Activated CD8-positive, alpha-beta memory T cell treated with anti-CD3 and anti-CD28 coated beads for 4 hours (primary cell): ENCODE measurements at regions not wholly inside any gene's neighbourhood (a gene's known extent, or its start where the extent isn't known, plus 50 kb on each side); places are given as distances from the start of the nearest gene placed in this dataset.
"Not testable (repeated sequence)": the region's sequence is repeated elsewhere in the genome, so short reads cannot be mapped to it uniquely, and the experiment has no call there.

ENCODE experiments used
- DNase-seq, 2 donors: peaks; one replicate each; pipeline ENCODE4 v3.0.0-alpha.2; 2020; ENCODE audit warnings: low read depth in 2 of 2

GRCh38 chr9:36521148-36521547 is 51.5 kb upstream of the MELK start:
- no peak for DNase-seq

GRCh38 chr9:36517131-36517530 is 55.6 kb upstream of the MELK start:
- no peak for DNase-seq

- no peak for DNase-seq
These were observed 68.5 kb upstream of the MELK start for GRCh38 chr9:36504156-36504555.

GRCh38 chr9:36503172-36504088 is 69.3 kb upstream of the MELK start:
- DNase-seq, result no peak

GRCh38 chr9:36501727-36502126 is 71.0 kb upstream of the MELK start:
- no peak for DNase-seq

GRCh38 chr9:36500931-36501330 is 71.8 kb upstream of the MELK start:
- DNase-seq, result not testable (repeated sequence)

GRCh38 chr9:36499174-36499890 is 73.4 kb upstream of the MELK start:
- no peak for DNase-seq

GRCh38 chr9:36493564-36493963 is 79.1 kb upstream of the MELK start:
- DNase-seq, result not testable (repeated sequence)

- no peak for DNase-seq
These were observed 79.8 kb upstream of the MELK start for GRCh38 chr9:36492865-36493264.

GRCh38 chr9:36489453-36489852 is 83.2 kb upstream of the MELK start:
- no peak for DNase-seq

- no peak for DNase-seq
These were observed 84.3 kb upstream of the MELK start for GRCh38 chr9:36488389-36488756.

- peak; percentile 76 to 84 for DNase-seq
These were observed 85.0 kb upstream of the MELK start for GRCh38 chr9:36487482-36488388.

GRCh38 chr9:36486933-36487481 is 85.7 kb upstream of the MELK start:
- no peak for DNase-seq

GRCh38 chr9:36486329-36486932 is 86.3 kb upstream of the MELK start:
- DNase-seq, result no peak

GRCh38 chr9:36485647-36486328 is 85.7 kb upstream of the RNF38 start:
- no peak for DNase-seq

- DNase-seq, result no peak
These were observed 84.1 kb upstream of the RNF38 start for GRCh38 chr9:36484124-36484523.

- DNase-seq, result no peak
These were observed 79.0 kb upstream of the RNF38 start for GRCh38 chr9:36479101-36479500.

GRCh38 chr9:36471359-36471758 is 71.3 kb upstream of the RNF38 start:
- DNase-seq, result no peak

GRCh38 chr9:36470643-36471290 is 70.7 kb upstream of the RNF38 start:
- peak; percentile 23 to 53 for DNase-seq

GRCh38 chr9:36463467-36463866 is 63.4 kb upstream of the RNF38 start:
- no peak for DNase-seq
